ENCODE measurements at regions not wholly inside any gene's neighbourhood (a gene's known extent, or its start where the extent isn't known, plus 50 kb on each side); places are given as distances from the start of the nearest gene placed in this dataset.
"Not testable (repeated sequence)": the region's sequence is repeated elsewhere in the genome, so short reads cannot be mapped to it uniquely, and the experiment has no call there.

DNA sequence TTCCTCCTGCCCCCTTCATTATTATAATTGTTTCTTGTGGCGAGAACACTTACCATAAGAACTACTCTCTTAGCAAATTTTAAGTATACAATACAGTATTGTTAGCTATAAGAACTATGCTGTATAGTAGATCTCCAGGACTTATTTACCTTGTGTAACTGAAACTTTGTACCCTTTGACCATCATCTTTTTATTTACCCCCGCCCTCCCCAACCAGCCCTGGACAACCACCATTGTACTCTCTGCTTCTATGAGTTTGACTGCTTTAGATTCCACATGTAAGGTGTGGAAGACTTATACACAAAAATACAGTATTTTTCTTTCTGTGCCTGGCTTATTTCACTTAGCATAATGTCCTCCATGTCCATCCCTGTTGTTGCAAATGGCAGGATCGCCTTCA lies 161.1 kb downstream of the PHF8 start:
- no peak for DNase-seq
- H3K27me3 ChIP-seq (ENCODE audit: control insufficient read depth, insufficient read depth, low read length), result no peaks in the 10 kb centered on the region
- H3K4me3 ChIP-seq (ENCODE audit: insufficient read depth, low read depth, low read length), result no peak overlapping the region
- H3K36me3 ChIP-seq (replicated peaks; ENCODE audit: control insufficient read depth, insufficient read depth, low read length), result no peaks in the 10 kb centered on the region

DNA sequence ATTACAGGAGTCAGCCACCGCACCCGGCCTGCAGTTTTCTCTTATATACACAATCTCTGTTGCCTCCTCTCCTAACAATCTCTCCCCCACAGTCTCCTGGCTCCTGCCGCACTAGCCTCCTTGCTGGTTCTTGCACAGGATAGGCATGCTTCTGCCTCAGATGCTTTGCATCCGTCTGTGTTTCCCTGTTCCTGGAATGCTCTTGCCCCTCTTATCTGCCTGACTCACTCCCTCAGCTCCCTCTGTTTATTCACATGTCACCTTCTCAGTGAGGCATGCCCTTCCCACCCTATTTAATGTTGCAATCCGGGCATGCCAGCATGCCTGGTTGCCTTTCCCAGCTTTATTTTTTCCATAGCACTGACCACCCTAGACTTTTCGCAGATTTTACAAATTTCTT lies 161.9 kb downstream of the PHF8 start:
- H3K27me3 ChIP-seq (ENCODE audit: control insufficient read depth, insufficient read depth, low read length), result no peaks in the 10 kb centered on the region
- no peak for DNase-seq
- H3K4me3 ChIP-seq (ENCODE audit: insufficient read depth, low read depth, low read length), result no peak overlapping the region
- H3K36me3 ChIP-seq (replicated peaks; ENCODE audit: control insufficient read depth, insufficient read depth, low read length), result no peaks in the 10 kb centered on the region

DNA sequence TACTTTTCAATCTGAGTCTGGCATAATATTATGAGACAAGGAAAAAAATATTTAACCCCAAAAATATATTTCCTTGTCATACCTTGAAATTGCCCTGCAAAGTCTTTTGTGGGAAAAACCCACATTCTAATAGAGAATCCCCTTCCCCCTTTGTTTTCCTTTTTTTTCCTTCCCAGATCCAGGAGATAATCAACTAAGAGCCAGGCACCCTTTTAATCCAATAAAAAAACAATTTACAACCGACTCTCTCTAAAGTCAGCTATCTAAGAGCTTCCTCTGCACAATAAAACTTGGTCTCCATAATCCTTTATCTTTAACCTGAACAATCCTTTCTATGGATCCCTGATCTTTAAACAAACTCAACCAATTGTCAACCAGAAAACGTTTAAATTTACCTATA lies 163.5 kb downstream of the PHF8 start:
- not testable (repeated sequence) for DNase-seq; H3K27me3 ChIP-seq (ENCODE audit: control insufficient read depth, insufficient read depth, low read length); H3K36me3 ChIP-seq (replicated peaks; ENCODE audit: control insufficient read depth, insufficient read depth, low read length); H3K4me3 ChIP-seq (ENCODE audit: insufficient read depth, low read depth, low read length)

DNA sequence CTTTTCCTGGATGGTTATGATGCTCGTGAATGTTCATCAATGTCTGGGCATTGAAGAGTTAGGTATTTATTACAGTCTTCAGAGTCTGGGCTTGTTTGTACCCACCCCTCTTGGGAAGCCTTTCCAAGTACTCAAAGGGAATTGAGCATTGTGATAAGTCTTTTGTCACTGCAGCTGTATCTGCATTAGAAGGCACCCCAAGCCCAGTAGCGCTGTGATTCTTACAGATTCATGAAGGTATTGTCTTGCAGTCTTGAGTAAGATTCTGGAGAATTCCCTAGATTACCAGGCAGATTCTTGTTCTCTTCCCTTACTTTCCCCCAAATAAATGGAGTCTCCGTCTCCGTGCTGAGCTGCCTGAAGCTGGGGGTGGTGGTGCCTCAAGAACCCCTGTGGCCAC lies 173.4 kb upstream of the HUWE1 start:
- DNase-seq, result no peak

DNA sequence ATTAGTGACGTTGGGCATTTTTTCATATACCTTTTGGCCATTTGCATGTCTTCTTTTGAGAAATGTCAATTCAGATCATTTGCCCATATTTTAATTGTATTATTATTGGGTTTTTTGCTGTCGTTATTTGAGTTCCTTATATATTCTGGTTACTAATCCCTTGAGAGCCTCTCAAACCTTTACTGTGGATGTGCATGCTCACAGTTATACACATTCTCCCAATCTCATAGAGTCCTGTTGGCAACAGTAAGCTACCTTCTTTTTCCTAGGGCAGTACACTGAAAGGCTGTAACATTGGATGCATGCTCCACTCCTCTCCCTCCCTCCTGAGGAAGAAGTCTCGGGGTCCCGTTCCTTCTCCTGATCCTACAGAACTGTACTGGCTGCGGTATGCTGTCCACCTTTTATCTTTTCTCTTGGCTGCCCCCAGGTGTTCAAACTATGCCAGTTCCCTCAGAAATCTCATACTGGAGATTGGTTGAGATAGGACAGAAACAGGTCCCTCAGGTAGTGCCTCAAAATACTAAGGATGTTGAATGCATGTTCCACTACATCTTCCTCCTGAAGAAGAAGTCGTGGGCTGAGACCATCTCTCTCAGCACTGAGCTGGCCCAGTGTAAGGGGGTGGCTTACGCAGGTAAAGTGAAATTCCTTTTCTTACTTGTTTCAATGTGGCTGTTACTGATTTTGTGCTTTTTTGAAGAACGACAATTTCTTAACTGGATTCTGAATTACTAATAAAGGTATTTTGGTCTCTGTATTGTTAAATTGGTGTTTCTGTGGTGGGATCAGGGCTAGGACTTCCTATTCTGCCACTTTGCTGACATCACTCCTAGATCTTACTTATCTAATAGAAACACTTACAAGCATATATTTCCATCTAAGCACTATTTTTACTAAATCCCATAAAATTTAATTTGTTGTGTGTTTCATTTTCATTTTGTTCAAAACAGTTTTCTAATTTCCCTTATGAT lies 145.4 kb upstream of the HUWE1 start:
- H3K36me3 ChIP-seq (replicated peaks; ENCODE audit: control insufficient read depth, insufficient read depth, low read length), result no peaks in the 10 kb centered on the region
- peak; percentile 64 for DNase-seq
- no peaks in the 10 kb centered on the region for H3K27me3 ChIP-seq (ENCODE audit: control insufficient read depth, insufficient read depth, low read length)
- H3K4me3 ChIP-seq (ENCODE audit: insufficient read depth, low read depth, low read length), result no peak overlapping the region

More for the DNA sequence above, 173.4 kb upstream of the HUWE1 start:
- Histone ChIP-seq H3K36me3 (replicated peaks; ENCODE audit: control insufficient read depth, insufficient read depth, low read length) (no peaks in the 10 kb centered on the region), H3K4me3 (ENCODE audit: insufficient read depth, low read depth, low read length) (no peak overlapping the region), H3K27me3 (ENCODE audit: control insufficient read depth, insufficient read depth, low read length) (no peaks in the 10 kb centered on the region)

DNA sequence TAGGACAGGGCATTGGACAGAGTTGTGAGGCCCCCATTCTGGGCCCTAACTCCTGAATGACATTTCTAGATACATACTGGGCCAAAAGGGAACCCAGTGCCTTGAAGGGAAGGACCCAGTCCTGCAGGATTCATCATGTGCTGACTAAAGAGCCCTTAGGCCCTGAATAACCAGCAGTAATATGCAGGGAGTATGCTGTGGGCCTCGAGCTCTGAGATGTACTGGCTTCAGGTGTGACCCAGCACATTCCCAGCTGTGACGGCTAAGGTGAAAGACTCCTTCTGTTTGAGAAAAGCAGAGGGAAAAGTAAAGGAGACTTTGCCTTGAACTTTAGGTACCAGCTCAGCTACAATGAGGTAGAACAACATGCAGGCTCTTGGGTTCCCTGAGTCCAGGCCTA lies 138.2 kb upstream of the HUWE1 start:
- Histone ChIP-seq H3K27me3 (ENCODE audit: control insufficient read depth, insufficient read depth, low read length) (no peaks in the 10 kb centered on the region), H3K4me3 (ENCODE audit: insufficient read depth, low read depth, low read length) (no peak overlapping the region), H3K36me3 (replicated peaks; ENCODE audit: control insufficient read depth, insufficient read depth, low read length) (no peaks in the 10 kb centered on the region)
- DNase-seq, result no peak

DNA sequence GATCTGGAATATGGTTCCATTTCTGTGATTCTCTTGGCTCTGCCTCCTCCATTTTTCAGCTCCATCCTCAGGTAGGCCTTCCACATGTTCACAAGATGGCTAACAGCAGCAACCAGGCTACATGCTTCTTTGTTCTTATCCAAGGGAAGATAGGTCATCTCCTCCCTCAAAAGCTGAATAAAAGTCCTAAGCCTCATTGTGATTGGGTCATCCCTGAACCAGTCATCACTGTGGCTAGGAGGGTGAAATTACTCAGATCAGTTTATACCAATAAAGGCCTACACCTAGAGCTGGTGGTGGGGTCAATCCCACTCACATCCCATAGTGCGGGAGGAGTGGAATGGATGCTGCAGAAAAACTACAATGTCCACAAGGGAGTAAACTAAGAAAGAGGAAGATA lies 131.6 kb upstream of the HUWE1 start:
- not testable (repeated sequence) for H3K27me3 ChIP-seq (ENCODE audit: control insufficient read depth, insufficient read depth, low read length); DNase-seq; H3K4me3 ChIP-seq (ENCODE audit: insufficient read depth, low read depth, low read length); H3K36me3 ChIP-seq (replicated peaks; ENCODE audit: control insufficient read depth, insufficient read depth, low read length)

DNA sequence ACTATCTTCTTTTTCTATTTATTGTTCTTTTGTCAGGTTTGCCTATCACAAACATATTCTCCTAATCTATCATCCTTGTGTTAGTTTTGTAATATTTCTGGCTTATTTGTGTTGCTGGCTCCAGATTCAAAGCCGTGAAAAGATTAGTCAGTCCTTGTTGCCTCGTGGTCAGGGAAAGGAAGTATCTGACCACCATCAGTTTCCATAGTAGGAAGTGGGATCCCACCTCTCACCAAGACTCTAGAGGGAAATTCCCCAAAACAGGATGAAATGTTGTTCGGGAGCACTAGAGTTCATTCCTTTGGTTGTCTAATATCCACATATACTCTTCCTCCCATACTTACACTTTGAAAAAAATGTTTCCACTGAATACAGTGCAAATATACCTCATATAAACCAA lies 131.0 kb upstream of the HUWE1 start:
- Histone ChIP-seq H3K27me3 (ENCODE audit: control insufficient read depth, insufficient read depth, low read length) (no peaks in the 10 kb centered on the region), H3K36me3 (replicated peaks; ENCODE audit: control insufficient read depth, insufficient read depth, low read length) (no peaks in the 10 kb centered on the region), H3K4me3 (ENCODE audit: insufficient read depth, low read depth, low read length) (no peak overlapping the region)
- DNase-seq, result no peak

DNA sequence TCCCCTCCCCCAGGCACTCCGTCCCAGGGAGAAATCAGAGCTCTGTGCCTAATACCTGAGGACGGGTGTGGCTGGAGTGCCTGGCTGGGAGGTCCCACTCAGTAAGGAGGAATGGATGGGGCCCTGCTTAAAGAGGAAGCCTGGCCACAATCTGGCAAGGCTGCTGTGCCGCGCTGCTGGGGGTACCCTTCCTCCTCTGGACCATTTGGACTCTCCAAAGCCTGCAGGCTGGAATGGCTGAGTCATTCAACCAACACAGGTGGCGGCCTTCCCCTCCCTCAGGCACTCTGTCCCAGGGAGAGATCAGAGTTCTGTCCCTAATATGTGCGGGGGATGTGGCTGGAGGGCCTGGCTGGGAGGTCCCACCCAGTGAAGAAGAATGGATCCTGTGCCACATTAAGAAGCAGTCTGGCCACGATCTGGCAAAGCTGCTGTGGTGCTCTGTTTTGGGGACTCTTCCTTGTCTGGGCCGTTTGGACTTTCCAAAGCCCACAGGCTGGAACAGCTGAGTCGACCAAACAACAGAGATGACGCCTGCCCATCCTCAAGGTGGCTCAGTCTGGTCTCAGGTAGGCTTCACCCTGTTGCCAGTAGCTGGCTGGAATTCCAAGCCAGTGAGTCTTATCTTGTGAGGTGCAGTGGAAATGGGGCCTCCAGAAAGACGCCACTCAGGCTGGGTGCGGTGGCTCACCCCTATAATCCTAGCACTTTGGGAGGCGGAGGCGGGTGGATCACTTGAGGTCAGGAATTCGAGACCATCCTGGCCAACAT lies 127.3 kb upstream of the HUWE1 start:
- H3K4me3 ChIP-seq (ENCODE audit: insufficient read depth, low read depth, low read length), result no peak overlapping the region
- DNase-seq, result no peak
- H3K27me3 ChIP-seq (ENCODE audit: control insufficient read depth, insufficient read depth, low read length), result no peaks in the 10 kb centered on the region
- H3K36me3 ChIP-seq (replicated peaks; ENCODE audit: control insufficient read depth, insufficient read depth, low read length), result no peaks in the 10 kb centered on the region

DNA sequence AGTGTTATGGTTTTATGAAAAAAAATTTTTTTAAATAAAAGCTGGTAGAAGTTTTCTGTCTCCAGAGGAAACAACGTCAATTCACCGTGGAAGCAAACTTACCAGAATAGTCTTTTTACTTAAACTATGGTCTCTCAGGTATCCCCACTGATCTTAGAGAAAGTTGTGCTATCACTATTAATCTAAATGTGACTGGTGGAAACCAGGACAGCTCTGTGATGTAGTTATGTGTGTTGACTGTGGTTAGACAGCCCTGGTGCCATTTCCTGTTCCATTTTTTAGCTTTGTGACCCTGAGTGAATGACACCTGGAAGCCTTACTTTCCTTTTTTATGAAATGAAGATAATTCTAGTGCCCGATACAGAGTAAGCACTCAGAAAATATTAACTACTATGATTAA lies 111.8 kb upstream of the HUWE1 start:
- no peak for DNase-seq
- H3K4me3 ChIP-seq (ENCODE audit: insufficient read depth, low read depth, low read length), result no peak overlapping the region
- no peaks in the 10 kb centered on the region for H3K27me3 ChIP-seq (ENCODE audit: control insufficient read depth, insufficient read depth, low read length)
- no peaks in the 10 kb centered on the region for H3K36me3 ChIP-seq (replicated peaks; ENCODE audit: control insufficient read depth, insufficient read depth, low read length)

DNA sequence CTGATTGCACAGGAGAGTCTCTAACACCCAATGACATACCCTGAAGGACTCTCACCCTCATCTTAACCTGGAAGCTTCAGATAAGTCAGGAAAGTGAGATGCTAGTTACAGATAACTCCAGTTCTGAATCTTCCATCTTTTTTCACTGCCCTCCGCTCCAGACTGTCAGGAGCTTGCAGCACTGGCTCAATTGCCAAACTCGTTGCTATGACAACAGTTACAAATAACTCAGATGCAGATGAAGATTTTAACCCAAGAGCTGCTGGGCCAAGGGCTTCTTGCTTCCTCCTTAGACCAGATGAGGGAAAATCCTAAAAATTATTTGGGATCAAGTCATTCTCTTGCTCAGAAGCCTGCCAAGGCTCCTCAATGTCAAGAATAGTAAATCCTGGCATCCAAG lies 109.1 kb upstream of the HUWE1 start:
- Histone ChIP-seq H3K27me3 (ENCODE audit: control insufficient read depth, insufficient read depth, low read length) (no peaks in the 10 kb centered on the region), H3K4me3 (ENCODE audit: insufficient read depth, low read depth, low read length) (no peak overlapping the region), H3K36me3 (replicated peaks; ENCODE audit: control insufficient read depth, insufficient read depth, low read length) (no peaks in the 10 kb centered on the region)
- no peak for DNase-seq

DNA sequence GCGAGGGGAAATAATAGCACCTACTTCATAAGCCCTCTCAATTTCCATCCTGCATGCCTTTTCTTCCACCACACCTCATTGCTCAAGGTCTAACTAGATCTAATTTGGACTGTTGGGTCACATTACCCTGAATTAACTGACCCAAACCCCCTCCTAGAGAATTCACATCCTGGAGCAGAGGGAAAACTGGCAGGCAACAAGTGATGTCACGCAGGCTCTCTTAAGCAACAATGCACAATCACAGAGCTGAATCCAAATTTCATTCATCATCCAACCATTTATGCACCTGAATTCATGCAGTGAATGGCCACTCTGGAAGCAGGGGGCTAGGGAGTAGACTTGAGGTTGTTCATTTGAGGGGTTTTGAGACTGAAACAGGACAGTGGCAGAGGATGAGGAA lies 107.7 kb upstream of the HUWE1 start:
- DNase-seq, result no peak
- no peaks in the 10 kb centered on the region for H3K27me3 ChIP-seq (ENCODE audit: control insufficient read depth, insufficient read depth, low read length)
- H3K4me3 ChIP-seq (ENCODE audit: insufficient read depth, low read depth, low read length), result no peak overlapping the region
- no peaks in the 10 kb centered on the region for H3K36me3 ChIP-seq (replicated peaks; ENCODE audit: control insufficient read depth, insufficient read depth, low read length)

DNA sequence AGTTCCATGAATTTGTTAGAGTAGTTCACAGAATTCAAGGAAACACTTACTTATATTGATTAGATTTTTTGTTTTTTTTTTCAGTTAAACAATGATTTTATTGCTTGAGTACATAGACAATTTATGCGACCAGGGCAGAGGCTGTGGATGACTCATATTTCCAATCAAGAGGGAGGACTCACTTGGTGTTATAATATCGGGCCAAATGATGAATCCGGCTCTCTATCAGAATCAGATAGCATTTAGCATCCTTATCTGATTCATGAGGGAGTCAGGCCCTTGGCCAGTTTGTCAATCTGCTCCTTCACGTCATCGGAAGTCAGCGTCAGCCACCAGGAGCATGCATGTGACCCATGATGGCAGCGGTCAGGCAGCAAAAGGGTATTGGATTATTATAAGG lies 82.3 kb upstream of the HUWE1 start:
- Histone ChIP-seq H3K36me3 (replicated peaks; ENCODE audit: control insufficient read depth, insufficient read depth, low read length) (no peaks in the 10 kb centered on the region), H3K4me3 (ENCODE audit: insufficient read depth, low read depth, low read length) (no peak overlapping the region), H3K27me3 (ENCODE audit: control insufficient read depth, insufficient read depth, low read length) (no peaks in the 10 kb centered on the region)
- no peak for DNase-seq

DNA sequence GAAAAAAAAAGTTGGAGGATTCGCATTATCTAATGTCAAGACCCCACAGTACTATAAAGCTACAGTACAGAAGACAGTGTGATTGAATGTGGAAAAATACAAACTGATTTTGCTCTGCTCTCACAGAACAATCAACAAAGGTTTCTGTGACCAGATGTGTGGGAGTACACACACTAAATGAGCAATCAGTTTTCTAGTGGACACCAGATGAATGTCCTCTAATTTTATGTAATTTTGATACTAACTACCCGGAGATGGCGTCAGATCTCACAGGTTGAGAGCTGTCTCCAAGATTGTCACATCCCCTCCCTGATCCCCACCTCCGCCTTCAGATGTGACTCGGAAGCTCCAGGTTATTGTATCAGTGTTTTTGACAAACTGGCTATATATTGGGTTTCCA lies 81.9 kb upstream of the HUWE1 start:
- H3K27me3 ChIP-seq (ENCODE audit: control insufficient read depth, insufficient read depth, low read length), result no peaks in the 10 kb centered on the region
- H3K4me3 ChIP-seq (ENCODE audit: insufficient read depth, low read depth, low read length), result no peak overlapping the region
- H3K36me3 ChIP-seq (replicated peaks; ENCODE audit: control insufficient read depth, insufficient read depth, low read length), result no peaks in the 10 kb centered on the region
- no peak for DNase-seq

DNA sequence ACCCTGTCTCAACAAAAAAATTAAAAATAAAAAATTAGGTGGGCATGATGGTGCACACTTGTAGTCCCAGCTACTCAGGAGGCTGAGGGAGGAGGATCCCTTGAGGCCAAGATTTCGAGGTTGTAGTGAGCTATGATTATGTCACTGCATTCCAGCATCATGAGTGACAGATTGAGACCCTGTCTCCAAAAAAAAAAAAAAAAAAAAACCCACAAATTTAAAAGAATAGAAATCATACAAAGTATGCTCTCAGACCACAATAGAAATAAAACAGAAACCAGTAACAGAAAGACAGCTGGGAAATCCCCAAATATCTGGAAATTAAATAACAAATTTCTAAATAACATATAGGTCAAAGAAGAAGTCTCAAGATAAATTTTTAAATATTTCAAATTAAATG lies 81.0 kb upstream of the HUWE1 start:
- Histone ChIP-seq H3K27me3 (ENCODE audit: control insufficient read depth, insufficient read depth, low read length) (no peaks in the 10 kb centered on the region), H3K36me3 (replicated peaks; ENCODE audit: control insufficient read depth, insufficient read depth, low read length) (no peaks in the 10 kb centered on the region), H3K4me3 (ENCODE audit: insufficient read depth, low read depth, low read length) (no peak overlapping the region)
- DNase-seq, result no peak

Data from H7 (cell line).